ENCODE measurements at regions not wholly inside any gene's neighbourhood (a gene's known extent, or its start where the extent isn't known, plus 50 kb on each side); places are given as distances from the start of the nearest gene placed in this dataset.

- TF ChIP-seq POLR2AphosphoS5 (IDR thresholded peaks at IDR 0.05; ENCODE audit: low read depth) (no peak), CTCF (conservative IDR thresholded peaks at IDR 0.05; ENCODE audit: low read depth in 2 of 2) (no peak), EZH2 (IDR thresholded peaks at IDR 0.05; ENCODE audit: low read depth, unreplicated experiment) (no peak), EZH2phosphoT487 (IDR thresholded peaks at IDR 0.05; ENCODE audit: unreplicated experiment) (no peak), CREB1 (CRISPR knock-in tag; IDR thresholded peaks at IDR 0.05; ENCODE audit: low read depth) (no peak), ETS1 (IDR thresholded peaks at IDR 0.05) (no peak)
Measured at GRCh38 chr5:110032376-110032775, 342.6 kb downstream of the MAN2A1 start.

Measured in GM23338 (cell line).